ENCODE measurements at regions not wholly inside any gene's neighbourhood (a gene's known extent, or its start where the extent isn't known, plus 50 kb on each side); places are given as distances from the start of the nearest gene placed in this dataset.

- TF ChIP-seq POLR2AphosphoS5 (IDR thresholded peaks at IDR 0.05; ENCODE audit: low read depth, low read length) (no peak), SIN3A (IDR thresholded peaks at IDR 0.05; ENCODE audit: borderline replicate concordance, insufficient read depth, low read length) (no peak), FOXP2 (optimal IDR thresholded peaks at IDR 0.05; ENCODE audit: borderline replicate concordance, extremely low read depth, extremely low read length, insufficient read depth) (no peak), TAF1 (IDR thresholded peaks at IDR 0.05; ENCODE audit: borderline replicate concordance, insufficient read depth, low read length) (no peak)
- TF ChIP-seq, protein P1, sequence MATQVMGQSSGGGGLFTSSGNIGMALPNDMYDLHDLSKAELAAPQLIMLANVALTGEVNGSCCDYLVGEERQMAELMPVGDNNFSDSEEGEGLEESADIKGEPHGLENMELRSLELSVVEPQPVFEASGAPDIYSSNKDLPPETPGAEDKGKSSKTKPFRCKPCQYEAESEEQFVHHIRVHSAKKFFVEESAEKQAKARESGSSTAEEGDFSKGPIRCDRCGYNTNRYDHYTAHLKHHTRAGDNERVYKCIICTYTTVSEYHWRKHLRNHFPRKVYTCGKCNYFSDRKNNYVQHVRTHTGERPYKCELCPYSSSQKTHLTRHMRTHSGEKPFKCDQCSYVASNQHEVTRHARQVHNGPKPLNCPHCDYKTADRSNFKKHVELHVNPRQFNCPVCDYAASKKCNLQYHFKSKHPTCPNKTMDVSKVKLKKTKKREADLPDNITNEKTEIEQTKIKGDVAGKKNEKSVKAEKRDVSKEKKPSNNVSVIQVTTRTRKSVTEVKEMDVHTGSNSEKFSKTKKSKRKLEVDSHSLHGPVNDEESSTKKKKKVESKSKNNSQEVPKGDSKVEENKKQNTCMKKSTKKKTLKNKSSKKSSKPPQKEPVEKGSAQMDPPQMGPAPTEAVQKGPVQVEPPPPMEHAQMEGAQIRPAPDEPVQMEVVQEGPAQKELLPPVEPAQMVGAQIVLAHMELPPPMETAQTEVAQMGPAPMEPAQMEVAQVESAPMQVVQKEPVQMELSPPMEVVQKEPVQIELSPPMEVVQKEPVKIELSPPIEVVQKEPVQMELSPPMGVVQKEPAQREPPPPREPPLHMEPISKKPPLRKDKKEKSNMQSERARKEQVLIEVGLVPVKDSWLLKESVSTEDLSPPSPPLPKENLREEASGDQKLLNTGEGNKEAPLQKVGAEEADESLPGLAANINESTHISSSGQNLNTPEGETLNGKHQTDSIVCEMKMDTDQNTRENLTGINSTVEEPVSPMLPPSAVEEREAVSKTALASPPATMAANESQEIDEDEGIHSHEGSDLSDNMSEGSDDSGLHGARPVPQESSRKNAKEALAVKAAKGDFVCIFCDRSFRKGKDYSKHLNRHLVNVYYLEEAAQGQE (IDR thresholded peaks at IDR 0.05; ENCODE audit: insufficient read depth in 1 of 2, low read depth in 2 of 2, low read length in 2 of 2), result no peak
Observed at GRCh38 chr2:71891719-71892422, 255.8 kb downstream of the CYP26B1 start.

DNA sequence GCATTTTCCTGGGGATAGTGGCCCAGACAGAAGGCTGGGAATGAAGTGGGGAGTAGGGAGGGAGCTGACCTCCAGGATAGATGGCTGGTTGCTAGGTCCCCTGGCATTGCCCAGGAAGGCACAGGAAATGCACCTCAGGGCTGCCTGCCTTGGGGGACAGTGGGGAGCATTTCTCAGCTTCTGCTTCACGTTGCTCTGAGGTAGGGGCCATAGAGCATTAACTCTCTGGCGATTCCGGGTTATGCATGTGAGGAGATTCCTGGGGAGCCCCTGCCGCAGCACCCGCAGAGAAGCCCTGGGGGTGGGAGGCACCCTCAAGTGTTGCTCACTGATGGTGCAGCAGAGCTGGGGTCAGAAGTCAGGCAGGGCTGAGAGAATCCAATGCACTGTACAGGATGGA is 256.5 kb downstream of the CYP26B1 start:
- TF ChIP-seq POLR2AphosphoS5 (IDR thresholded peaks at IDR 0.05; ENCODE audit: low read depth, low read length) (no peak), SIN3A (IDR thresholded peaks at IDR 0.05; ENCODE audit: borderline replicate concordance, insufficient read depth, low read length) (no peak), TAF1 (IDR thresholded peaks at IDR 0.05; ENCODE audit: borderline replicate concordance, insufficient read depth, low read length) (no peak), FOXP2 (optimal IDR thresholded peaks at IDR 0.05; ENCODE audit: borderline replicate concordance, extremely low read depth, extremely low read length, insufficient read depth) (no peak)
- TF ChIP-seq, protein P1 (IDR thresholded peaks at IDR 0.05; ENCODE audit: insufficient read depth in 1 of 2, low read depth in 2 of 2, low read length in 2 of 2), result no peak

GRCh38 chr2:71889759-71890684 is 257.6 kb downstream of the CYP26B1 start:
- no peak for TF ChIP-seq SIN3A (IDR thresholded peaks at IDR 0.05; ENCODE audit: borderline replicate concordance, insufficient read depth, low read length)
- no peak for TF ChIP-seq FOXP2 (optimal IDR thresholded peaks at IDR 0.05; ENCODE audit: borderline replicate concordance, extremely low read depth, extremely low read length, insufficient read depth)
- no peak for TF ChIP-seq TAF1 (IDR thresholded peaks at IDR 0.05; ENCODE audit: borderline replicate concordance, insufficient read depth, low read length)
- TF ChIP-seq, protein P1 (IDR thresholded peaks at IDR 0.05; ENCODE audit: insufficient read depth in 1 of 2, low read depth in 2 of 2, low read length in 2 of 2), result no peak
- no peak for TF ChIP-seq POLR2AphosphoS5 (IDR thresholded peaks at IDR 0.05; ENCODE audit: low read depth, low read length)

GRCh38 chr2:71888751-71889445 is 258.8 kb downstream of the CYP26B1 start:
- TF ChIP-seq FOXP2 (optimal IDR thresholded peaks at IDR 0.05; ENCODE audit: borderline replicate concordance, extremely low read depth, extremely low read length, insufficient read depth) (no peak), POLR2AphosphoS5 (IDR thresholded peaks at IDR 0.05; ENCODE audit: low read depth, low read length) (no peak), SIN3A (IDR thresholded peaks at IDR 0.05; ENCODE audit: borderline replicate concordance, insufficient read depth, low read length) (no peak), TAF1 (IDR thresholded peaks at IDR 0.05; ENCODE audit: borderline replicate concordance, insufficient read depth, low read length) (no peak)
- TF ChIP-seq, protein P1 (IDR thresholded peaks at IDR 0.05; ENCODE audit: insufficient read depth in 1 of 2, low read depth in 2 of 2, low read length in 2 of 2), result no peak
